Stimulated activated naive CD8-positive, alpha-beta T cell treated with anti-CD3 and anti-CD28 coated beads, Interleukin-15, Interleukin-2, amounts not matched to agents 100 U/mL and 50 U/mL, for 24 hours (primary cell): ENCODE measurements at regions not wholly inside any gene's neighbourhood (a gene's known extent, or its start where the extent isn't known, plus 50 kb on each side); places are given as distances from the start of the nearest gene placed in this dataset.
A peak's percentile ranks its signal among the peaks of the same experiment; 100 is the strongest.
"Not testable (repeated sequence)": the region's sequence is repeated elsewhere in the genome, so short reads cannot be mapped to it uniquely, and the experiment has no call there.

Source experiments
- ATAC-seq: fragments of 150-1000 bp; cut with Tn5 transposase; one replicate; pipeline ENCODE4 v1.10.0; 2021
- DNase-seq: peaks from one replicate; pipeline ENCODE4 v3.0.0; 2021

DNA sequence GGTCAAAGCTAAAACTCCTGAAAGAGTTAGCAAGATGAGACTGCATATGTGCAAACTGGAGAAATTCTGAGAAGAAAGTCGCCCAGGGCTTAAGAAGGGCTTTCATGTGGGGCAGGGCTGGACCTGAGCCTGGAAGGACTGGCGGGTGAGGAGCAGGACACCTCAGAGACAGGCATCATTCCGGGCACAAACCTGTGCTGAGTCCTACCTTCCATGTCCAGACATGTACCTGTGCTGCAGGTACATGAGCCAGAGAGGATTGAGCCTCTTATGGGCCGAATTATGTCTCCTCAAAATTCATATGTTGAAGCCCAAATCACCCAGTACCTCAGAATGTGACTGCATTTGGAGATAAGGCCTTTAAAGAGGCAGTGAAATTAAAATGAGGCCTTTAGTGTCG lies 171.0 kb downstream of the QRSL1 start:
- DNase-seq (no peak), ATAC-seq (no peak)

DNA sequence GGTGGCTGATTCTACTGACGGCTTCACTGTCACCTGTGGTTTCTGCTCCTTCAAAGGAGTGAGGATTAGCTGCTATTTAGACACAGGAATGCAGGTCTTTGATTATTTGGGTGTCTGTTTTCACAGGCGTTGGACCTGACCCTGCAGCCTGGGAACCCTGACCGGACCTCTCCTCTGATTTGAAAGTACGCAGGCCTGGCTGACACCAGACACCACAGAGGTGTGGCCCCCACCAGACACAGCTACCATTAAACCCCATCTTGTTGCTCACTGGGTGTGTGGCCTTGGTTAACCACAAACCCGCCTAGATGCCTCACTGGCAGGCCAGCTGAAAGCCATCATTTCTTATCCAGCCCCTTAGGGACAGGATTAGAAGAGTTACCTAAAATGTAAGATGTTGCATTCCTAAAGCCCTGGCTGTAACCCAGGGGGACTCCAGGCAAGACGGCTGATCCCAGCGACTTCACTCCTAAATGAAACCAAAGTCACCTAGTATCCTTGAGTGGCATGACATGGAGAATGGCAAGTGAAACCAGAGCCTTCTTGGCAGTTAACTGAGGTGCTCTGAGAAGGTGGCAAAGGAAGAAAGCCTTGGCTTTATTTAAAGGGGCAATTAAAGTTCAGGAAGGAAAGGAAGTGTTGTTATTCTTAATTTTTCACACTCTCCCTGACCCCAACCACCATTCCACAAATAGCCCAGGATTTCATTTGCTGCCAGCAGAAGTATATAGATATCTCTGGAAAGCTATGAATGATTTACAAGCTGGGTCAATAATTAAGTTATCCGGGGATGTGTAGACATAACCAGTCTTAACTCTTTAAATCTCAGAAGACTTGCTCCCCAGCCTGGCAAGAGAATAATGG lies 169.9 kb downstream of the QRSL1 start:
- ATAC-seq (no peak), DNase-seq (peak; percentile 7)

DNA sequence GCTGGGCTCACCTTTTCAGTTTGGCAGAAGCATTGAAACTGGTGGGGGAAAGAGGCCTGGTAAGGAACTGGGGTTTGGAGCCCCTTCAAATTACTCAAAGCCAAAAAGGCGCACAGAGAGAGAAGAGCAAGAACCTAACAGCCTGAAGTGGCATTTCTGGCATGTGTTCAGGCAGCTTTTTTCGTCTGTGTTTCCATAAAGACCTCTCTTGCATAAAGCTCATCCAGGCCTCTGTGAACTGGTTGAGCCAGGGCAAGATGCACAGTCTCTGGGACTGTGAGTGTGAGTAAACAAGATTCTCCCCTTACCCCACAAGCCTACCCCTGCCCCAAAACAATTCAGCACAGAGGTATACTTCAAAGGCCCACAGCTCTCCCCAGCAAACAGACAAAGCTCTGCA lies 167.8 kb downstream of the QRSL1 start:
- ATAC-seq (no peak), DNase-seq (no peak)

GRCh38 chr6:106796781-106797180 lies 167.4 kb downstream of the QRSL1 start:
- DNase-seq: no peak
- ATAC-seq: no peak

DNA sequence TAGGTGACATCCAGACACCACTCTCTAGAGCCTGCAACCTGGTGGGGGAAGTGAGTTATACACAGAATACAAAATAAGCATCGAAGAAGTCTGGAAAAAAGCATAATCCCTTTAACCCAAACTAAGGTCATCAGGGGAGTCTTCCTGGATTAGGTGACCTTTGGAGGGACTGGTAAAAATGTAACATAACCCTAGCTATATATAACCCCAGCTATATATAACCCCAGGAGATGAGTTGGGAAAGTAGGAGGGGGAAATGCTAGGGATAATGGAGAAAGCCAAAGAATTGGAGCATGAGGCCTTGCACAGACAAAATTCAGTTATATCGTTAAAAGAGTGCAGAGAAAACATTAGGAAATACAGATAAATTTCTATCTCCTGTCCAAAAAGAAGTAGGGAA lies 164.8 kb downstream of the QRSL1 start:
- DNase-seq (no peak), ATAC-seq (no peak)

DNA sequence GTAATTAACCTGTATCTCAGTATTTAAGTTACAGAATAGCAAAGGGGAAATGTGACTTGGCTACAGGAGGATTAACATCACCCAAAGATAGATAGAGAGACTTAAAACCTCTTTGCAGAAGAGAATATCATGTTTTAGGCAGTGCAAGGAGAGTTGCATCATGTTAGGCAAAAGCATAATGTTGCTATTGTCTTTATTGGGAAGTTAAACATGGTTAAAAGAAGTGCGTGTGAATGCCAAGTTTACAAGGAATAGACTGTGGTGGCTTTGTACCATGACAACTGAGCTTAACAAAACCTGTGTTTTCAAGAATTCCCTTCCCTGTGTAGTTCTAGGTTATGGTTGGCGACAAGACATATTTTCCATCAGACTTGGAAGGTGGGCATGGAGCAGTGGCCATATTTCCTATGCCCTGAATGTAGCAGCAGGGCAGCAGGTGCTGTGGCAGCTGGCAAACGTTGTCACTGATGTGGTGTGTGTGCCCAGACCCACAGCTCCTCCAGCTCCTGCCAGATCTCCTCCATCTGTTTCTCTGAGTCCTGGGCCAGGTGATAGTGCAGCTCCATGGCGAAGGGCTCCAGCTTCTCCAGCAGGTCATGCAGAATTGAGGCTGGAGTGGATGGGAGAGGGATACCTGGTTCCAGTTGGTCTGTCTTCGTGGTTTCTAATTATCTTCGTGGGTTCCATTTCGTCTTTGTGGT lies 163.3 kb downstream of the QRSL1 start:
- ATAC-seq (no peak), DNase-seq (no peak)

- no peak for ATAC-seq
These were observed 161.6 kb downstream of the QRSL1 start for GRCh38 chr6:106790935-106791334.

GRCh38 chr6:106790149-106790770 lies 160.9 kb downstream of the QRSL1 start:
- DNase-seq: no peak
- no peak for ATAC-seq

More at GRCh38 chr6:106790935-106791334, 161.6 kb downstream of the QRSL1 start:
- DNase-seq: no peak

- no peak for ATAC-seq
These were observed 160.2 kb downstream of the QRSL1 start for GRCh38 chr6:106789428-106790148.

DNA sequence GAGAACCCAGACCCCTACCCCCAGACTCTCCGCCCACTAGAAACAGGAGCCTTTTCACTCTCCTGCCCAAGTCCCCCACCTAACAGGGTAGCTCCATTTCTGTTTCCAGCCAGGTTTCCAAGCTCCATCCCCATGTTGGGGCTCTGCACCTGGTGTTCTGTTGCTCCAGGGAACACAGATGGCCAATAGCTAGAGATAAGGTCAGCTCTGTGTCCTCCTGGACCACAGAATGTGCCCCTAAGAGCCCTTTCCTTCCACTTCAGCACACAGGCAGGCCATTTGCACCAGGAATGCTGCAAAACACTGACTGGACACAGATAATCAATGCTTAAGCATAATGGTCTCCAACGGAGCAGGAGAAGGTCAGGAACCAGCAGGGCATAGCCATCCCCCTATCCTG lies 159.4 kb downstream of the QRSL1 start:
- DNase-seq: no peak
- ATAC-seq: no peak

More at GRCh38 chr6:106789428-106790148, 160.2 kb downstream of the QRSL1 start:
- DNase-seq: no peak

DNA sequence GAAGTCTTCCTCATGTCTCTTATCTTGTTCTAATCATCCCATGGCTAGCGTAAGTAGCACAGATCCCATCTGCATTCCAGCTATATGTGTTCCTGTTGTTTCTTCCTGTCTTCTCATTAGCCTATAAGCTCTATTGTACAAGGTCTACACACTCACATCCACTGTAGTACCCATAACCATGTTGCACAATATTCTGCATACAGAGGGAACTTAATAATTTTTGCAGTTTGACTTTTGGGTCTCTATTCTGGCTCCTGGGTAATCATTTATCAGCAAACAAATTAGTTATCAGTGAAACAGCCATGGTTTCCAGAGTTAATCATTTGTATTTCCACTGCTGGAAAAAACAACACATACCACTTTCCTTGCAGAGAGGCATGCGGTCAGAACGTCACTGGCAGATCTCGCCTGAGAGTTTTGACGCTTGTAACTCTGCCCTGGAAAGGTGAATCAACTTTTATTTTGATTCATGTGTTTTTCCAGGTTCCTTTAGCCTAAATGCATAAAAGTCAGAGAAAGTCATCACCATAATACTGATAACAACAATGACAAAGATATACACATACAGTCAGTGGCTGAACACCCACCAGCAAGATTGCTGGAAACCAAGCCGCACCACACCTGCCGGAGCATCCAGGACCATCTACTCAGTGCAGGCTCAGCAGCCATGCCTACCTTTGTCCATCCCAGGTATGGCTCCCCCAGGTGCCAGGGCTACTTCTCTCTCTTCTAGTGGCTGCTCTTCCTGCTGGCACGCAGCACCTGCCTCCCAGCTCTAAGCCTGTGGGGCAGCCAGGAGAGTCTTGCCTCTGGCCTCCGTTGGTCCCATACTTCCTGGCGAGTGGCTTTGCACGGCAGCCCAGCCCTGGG lies 158.2 kb downstream of the QRSL1 start:
- no peak for DNase-seq
- ATAC-seq: no peak

GRCh38 chr6:106785298-106785697 lies 155.9 kb downstream of the QRSL1 start:
- ATAC-seq (no peak), DNase-seq (no peak)

GRCh38 chr6:106783640-106784566 lies 154.5 kb downstream of the QRSL1 start:
- no peak for DNase-seq
- ATAC-seq: no peak

- ATAC-seq: no peak
- no peak for DNase-seq
These were observed 153.3 kb downstream of the QRSL1 start for GRCh38 chr6:106782536-106783285.

- DNase-seq, ATAC-seq: not testable (repeated sequence)
These were observed 150.2 kb downstream of the QRSL1 start for GRCh38 chr6:106779552-106779951.

DNA sequence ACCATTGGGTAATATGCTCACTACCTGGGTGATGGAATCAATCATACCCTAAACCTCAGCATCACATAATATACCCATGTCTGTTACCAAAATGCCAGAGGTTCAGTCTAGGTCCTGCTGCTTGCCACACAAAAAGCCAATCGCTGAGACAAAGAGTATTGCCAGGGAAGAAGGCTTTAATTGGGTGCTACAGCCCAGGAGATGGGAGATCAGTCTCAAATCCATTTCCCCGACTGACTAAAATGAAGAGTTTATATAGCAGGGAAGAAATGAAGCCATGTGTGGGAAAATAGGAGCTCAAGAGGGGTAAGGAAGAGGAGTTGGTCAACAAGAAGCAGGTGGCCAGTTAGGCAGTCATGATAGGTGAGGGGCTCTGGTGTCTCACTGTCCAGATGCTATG lies 149.6 kb downstream of the QRSL1 start:
- ATAC-seq: no peak
- no peak for DNase-seq

- ATAC-seq (no peak), DNase-seq (no peak)
These were observed 144.7 kb downstream of the QRSL1 start for GRCh38 chr6:106773996-106774629.

DNA sequence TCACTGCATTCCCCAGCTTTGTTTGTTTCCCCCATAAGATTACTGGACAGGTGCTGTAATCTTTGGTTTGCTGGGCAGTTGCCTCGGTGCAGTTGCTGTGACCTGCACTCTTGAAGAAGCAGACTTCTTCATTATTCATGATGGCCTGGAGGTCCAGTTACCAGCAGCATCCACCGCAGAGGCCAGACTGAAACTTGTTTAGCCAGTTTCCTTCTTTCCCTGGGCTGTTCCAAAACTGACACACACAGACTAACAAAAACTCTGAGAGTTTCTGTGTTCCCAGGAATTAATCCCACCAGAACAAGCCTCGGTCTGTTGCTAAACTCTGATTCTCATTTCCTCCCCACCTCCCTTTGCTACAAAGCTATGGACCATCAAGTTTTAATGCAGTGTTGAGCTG lies 144.1 kb downstream of the QRSL1 start:
- DNase-seq (no peak), ATAC-seq (no peak)
